Astrocyte (in vitro differentiated cells and primary cell): ENCODE measurements at regions not wholly inside any gene's neighbourhood (a gene's known extent, or its start where the extent isn't known, plus 50 kb on each side); places are given as distances from the start of the nearest gene placed in this dataset.
A peak's percentile ranks its signal among the peaks of the same experiment; 100 is the strongest.

Experiments
- DNase-seq: peaks from one replicate; pipeline ENCODE4 v3.0.0-alpha.2; 2010; ENCODE audit warnings: low read depth
- FAIRE-seq: peaks from 2 replicates; lab custom pipeline; 2011; peaks lifted over from hg19 to GRCh38; lab: Jason Lieb, UNC
- H2AFZ ChIP-seq: 2 replicates; pipeline ENCODE4 v1.6.0; 2012; ENCODE audit warnings: low read depth, low read length, inconsistent platforms
- H3K27ac ChIP-seq: 2 replicates; pipeline ENCODE4 v1.5.1; 2011; ENCODE audit warnings: low read depth, low read length, inconsistent platforms
- H3K27me3 ChIP-seq: 2 replicates; pipeline ENCODE4 v1.6.0; 2011; ENCODE audit warnings: low read length, inconsistent platforms; ENCODE audit not compliant: insufficient read depth
- H3K36me3 ChIP-seq: 2 replicates; pipeline ENCODE4 v1.5.1; 2011; ENCODE audit warnings: low read length, inconsistent platforms; ENCODE audit not compliant: insufficient read depth
- H3K4me1 ChIP-seq: 2 replicates; pipeline ENCODE4 v1.5.1; 2011; ENCODE audit warnings: low read length, inconsistent platforms; ENCODE audit not compliant: insufficient read depth
- H3K4me2 ChIP-seq: 2 replicates; pipeline ENCODE4 v1.6.0; 2012; ENCODE audit warnings: low read length, inconsistent platforms
- H3K4me3 ChIP-seq: 2 replicates; pipeline ENCODE4 v1.5.1; 2011; ENCODE audit warnings: low read depth, mild to moderate bottlenecking, low read length, inconsistent platforms; ENCODE audit not compliant: insufficient read depth
- H3K79me2 ChIP-seq: 2 replicates; pipeline ENCODE4 v1.6.0; 2012; ENCODE audit warnings: mild to moderate bottlenecking, low read length, inconsistent platforms; ENCODE audit not compliant: insufficient read depth
- H3K9ac ChIP-seq: 2 replicates; pipeline ENCODE4 v1.6.0; 2012; ENCODE audit warnings: mild to moderate bottlenecking, low read length, inconsistent platforms
- H3K9me3 ChIP-seq: 2 replicates; pipeline ENCODE4 v1.5.1; 2012; ENCODE audit warnings: low read depth, mild to moderate bottlenecking, low read length, inconsistent platforms; ENCODE audit not compliant: insufficient read depth
- H4K20me1 ChIP-seq: 2 replicates; pipeline ENCODE4 v1.6.0; 2012; ENCODE audit warnings: low read length, inconsistent platforms; ENCODE audit not compliant: insufficient read depth
- H3K27ac Mint-ChIP-seq: one replicate; pipeline ENCODE4 v1.8.0; 2021; ENCODE audit warnings: mild to moderate bottlenecking, mixed read lengths; ENCODE audit not compliant: unreplicated experiment
- H3K27me3 Mint-ChIP-seq: one replicate; pipeline ENCODE4 v1.8.0; 2021; ENCODE audit warnings: low read depth, mixed read lengths; ENCODE audit not compliant: unreplicated experiment
- H3K36me3 Mint-ChIP-seq: one replicate; pipeline ENCODE4 v1.8.0; 2021; ENCODE audit warnings: low read depth, mixed read lengths; ENCODE audit not compliant: unreplicated experiment
- H3K4me1 Mint-ChIP-seq: one replicate; pipeline ENCODE4 v1.8.0; 2021; ENCODE audit warnings: low read depth, mixed read lengths; ENCODE audit not compliant: unreplicated experiment
- H3K4me3 Mint-ChIP-seq: one replicate; pipeline ENCODE4 v1.8.0; 2021; ENCODE audit warnings: mild to moderate bottlenecking, moderate library complexity, mixed read lengths; ENCODE audit not compliant: unreplicated experiment
- H3K9me3 Mint-ChIP-seq: one replicate; pipeline ENCODE4 v1.8.0; 2021; ENCODE audit warnings: mild to moderate bottlenecking, mixed read lengths; ENCODE audit not compliant: unreplicated experiment
- EZH2 ChIP-seq: IDR thresholded peaks from 2 replicates; pipeline ENCODE4 v1.6.1; 2012; ENCODE audit warnings: mild to moderate bottlenecking, low read length, inconsistent platforms; ENCODE audit not compliant: insufficient read depth
- TF ChIP-seq, protein P1 (sequence below): IDR thresholded peaks from 2 replicates; pipeline ENCODE4 v1.5.1; 2011; ENCODE audit warnings: low read depth, mild to moderate bottlenecking, inconsistent platforms, low read length, moderate library complexity; ENCODE audit not compliant: insufficient read depth

- Mint-ChIP-seq H3K4me3 (no peak overlapping the region), H3K4me1 (peaks cover 17% of the 10 kb centered on the region), H3K27ac (no peak overlapping the region), H3K36me3 (no peaks in the 10 kb centered on the region), H3K27me3 (no peaks in the 10 kb centered on the region), H3K9me3 (peaks cover 8% of the 10 kb centered on the region)
- H3K27ac ChIP-seq, result no peak overlapping the region
- H3K27me3 ChIP-seq, result no peaks in the 10 kb centered on the region
- no peak overlapping the region for H3K4me3 ChIP-seq
- no peaks in the 10 kb centered on the region for H3K79me2 ChIP-seq
- H3K9me3 ChIP-seq, result no peaks in the 10 kb centered on the region
- TF ChIP-seq, protein P1, sequence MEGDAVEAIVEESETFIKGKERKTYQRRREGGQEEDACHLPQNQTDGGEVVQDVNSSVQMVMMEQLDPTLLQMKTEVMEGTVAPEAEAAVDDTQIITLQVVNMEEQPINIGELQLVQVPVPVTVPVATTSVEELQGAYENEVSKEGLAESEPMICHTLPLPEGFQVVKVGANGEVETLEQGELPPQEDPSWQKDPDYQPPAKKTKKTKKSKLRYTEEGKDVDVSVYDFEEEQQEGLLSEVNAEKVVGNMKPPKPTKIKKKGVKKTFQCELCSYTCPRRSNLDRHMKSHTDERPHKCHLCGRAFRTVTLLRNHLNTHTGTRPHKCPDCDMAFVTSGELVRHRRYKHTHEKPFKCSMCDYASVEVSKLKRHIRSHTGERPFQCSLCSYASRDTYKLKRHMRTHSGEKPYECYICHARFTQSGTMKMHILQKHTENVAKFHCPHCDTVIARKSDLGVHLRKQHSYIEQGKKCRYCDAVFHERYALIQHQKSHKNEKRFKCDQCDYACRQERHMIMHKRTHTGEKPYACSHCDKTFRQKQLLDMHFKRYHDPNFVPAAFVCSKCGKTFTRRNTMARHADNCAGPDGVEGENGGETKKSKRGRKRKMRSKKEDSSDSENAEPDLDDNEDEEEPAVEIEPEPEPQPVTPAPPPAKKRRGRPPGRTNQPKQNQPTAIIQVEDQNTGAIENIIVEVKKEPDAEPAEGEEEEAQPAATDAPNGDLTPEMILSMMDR, result no peak
- no peak for TF ChIP-seq EZH2
- H3K9ac ChIP-seq, result no peak overlapping the region
- no peaks in the 10 kb centered on the region for H4K20me1 ChIP-seq
- DNase-seq, result no peak
- FAIRE-seq, result no peak
- H3K4me2 ChIP-seq, result no peak overlapping the region
- H2AFZ ChIP-seq, result no peak overlapping the region
- H3K4me1 ChIP-seq, result peaks cover 11% of the 10 kb centered on the region
- H3K36me3 ChIP-seq, result no peaks in the 10 kb centered on the region
Observed at GRCh38 chr11:93902921-93903320, 52.5 kb upstream of the VSTM5 start.

GRCh38 chr11:93903989-93904388 is 53.6 kb upstream of the VSTM5 start:
- Histone ChIP-seq H3K36me3 (no peaks in the 10 kb centered on the region), H3K79me2 (no peaks in the 10 kb centered on the region), H2AFZ (no peak overlapping the region), H4K20me1 (no peaks in the 10 kb centered on the region), H3K4me3 (no peak overlapping the region), H3K9me3 (no peaks in the 10 kb centered on the region), H3K27me3 (no peaks in the 10 kb centered on the region), H3K27ac (no peak overlapping the region), H3K9ac (no peak overlapping the region), H3K4me2 (no peak overlapping the region), H3K4me1 (peaks cover 19% of the 10 kb centered on the region)
- no peak overlapping the region for H3K4me3 Mint-ChIP-seq
- H3K27ac Mint-ChIP-seq, result peak overlapping the region; percentile 62
- peaks cover 27% of the 10 kb centered on the region for H3K4me1 Mint-ChIP-seq
- DNase-seq (no peak), FAIRE-seq (no peak)
- H3K27me3 Mint-ChIP-seq, result no peaks in the 10 kb centered on the region
- peaks cover 2% of the 10 kb centered on the region for H3K9me3 Mint-ChIP-seq
- TF ChIP-seq EZH2, result no peak
- TF ChIP-seq, protein P1, result no peak
- H3K36me3 Mint-ChIP-seq, result no peaks in the 10 kb centered on the region

DNA sequence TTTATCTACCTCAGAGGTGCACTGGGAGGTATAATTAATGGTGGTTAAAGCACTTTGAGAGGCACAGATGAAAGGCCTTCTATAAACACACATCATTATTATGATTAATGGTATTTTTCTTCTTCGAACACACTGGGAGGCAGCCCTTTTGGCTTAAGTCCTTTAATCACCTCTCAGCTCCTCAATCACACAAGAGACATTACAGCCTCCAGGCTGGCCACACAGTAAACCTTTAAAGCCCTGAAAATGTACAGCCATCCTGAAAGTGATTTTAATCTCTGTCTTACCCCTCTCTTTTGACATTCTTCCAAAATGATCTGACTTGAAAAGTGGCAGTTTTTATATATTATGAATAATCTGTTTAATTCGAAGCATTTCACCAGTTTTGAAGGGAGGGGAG is 54.3 kb upstream of the VSTM5 start:
- DNase-seq (peak; percentile 12), FAIRE-seq (no peak)
- no peak overlapping the region for H3K27ac ChIP-seq
- no peak overlapping the region for H3K9ac ChIP-seq
- no peaks in the 10 kb centered on the region for H3K79me2 ChIP-seq
- no peak overlapping the region for H3K27ac Mint-ChIP-seq
- H2AFZ ChIP-seq, result no peak overlapping the region
- peaks cover 28% of the 10 kb centered on the region for H3K4me1 Mint-ChIP-seq
- no peaks in the 10 kb centered on the region for H3K27me3 Mint-ChIP-seq
- no peak overlapping the region for H3K4me2 ChIP-seq
- no peaks in the 10 kb centered on the region for H3K36me3 ChIP-seq
- H3K4me3 ChIP-seq, result no peak overlapping the region
- TF ChIP-seq EZH2, result no peak
- TF ChIP-seq, protein P1, result no peak
- H3K9me3 Mint-ChIP-seq, result peaks cover 2% of the 10 kb centered on the region
- no peaks in the 10 kb centered on the region for H3K9me3 ChIP-seq
- no peaks in the 10 kb centered on the region for H4K20me1 ChIP-seq
- H3K27me3 ChIP-seq, result no peaks in the 10 kb centered on the region
- H3K36me3 Mint-ChIP-seq, result no peaks in the 10 kb centered on the region
- H3K4me1 ChIP-seq, result peaks cover 21% of the 10 kb centered on the region
- no peak overlapping the region for H3K4me3 Mint-ChIP-seq
